SK-N-SH (cell line): ENCODE measurements at regions not wholly inside any gene's neighbourhood (a gene's known extent, or its start where the extent isn't known, plus 50 kb on each side); places are given as distances from the start of the nearest gene placed in this dataset.

ENCODE experiments used
- CTCF ChIA-PET: fragments of 300-600, 350-600 bp; formaldehyde crosslinking; extraction: SDS; loops from one replicate; lab custom pipeline; 2021; lab: Yijun Ruan, JAX
- POLR2A ChIA-PET: fragments of 350-600 bp; sonication (Branson Sonifier 250); formaldehyde crosslinking; extraction: SDS; loops from one replicate; lab custom pipeline; 2020; ENCODE audit warnings: antibody characterized with exemption, inconsistent platforms; lab: Yijun Ruan, JAX
- DNase-seq: peaks from one replicate; pipeline ENCODE4 v3.0.0; 2012
- H2AFZ ChIP-seq: fragments of 200-600 bp; sonication (generic); 2 replicates; pipeline ENCODE4 v1.8.1; 2016; ENCODE audit warnings: antibody characterized with exemption, mild to moderate bottlenecking, low read depth
- H3F3A ChIP-seq: fragments of 200-600 bp; sonication (generic); replicated peaks from 2 replicates; pipeline ENCODE3; 2016; ENCODE audit warnings: antibody characterized with exemption, mild to moderate bottlenecking; ENCODE audit not compliant: insufficient read depth
- H3K27ac ChIP-seq, 2 experiments: fragments of 200-500 bp in 1 of 2; fragments of 200-600 bp in 1 of 2; sonication (Bioruptor generic) in 1 of 2; sonication (generic), shearing (Covaris generic) in 1 of 2; 2 replicates each; pipeline versions ENCODE4 v1.5.1 to v1.6.1; 2014 to 2016; ENCODE audit warnings: low read depth in 2 of 2, inconsistent platforms in 1 of 2, low read length in 1 of 2, mild to moderate bottlenecking in 1 of 2, mixed read lengths in 1 of 2
- H3K27me3 ChIP-seq: fragments of 200-600 bp; sonication (generic), shearing (Covaris generic); 2 replicates; pipeline ENCODE4 v1.6.1; 2016; ENCODE audit warnings: mixed run types; ENCODE audit not compliant: insufficient read depth
- H3K36me3 ChIP-seq, 2 experiments: fragments of 200-500 bp in 1 of 2; fragments of 200-600 bp in 1 of 2; sonication (Bioruptor generic) in 1 of 2; sonication (generic) in 1 of 2; replicated peaks in 1 of 2; 2 replicates each; pipeline versions ENCODE3 to v1.5.1; 2014 to 2016; ENCODE audit warnings: low read length in 1 of 2, mild to moderate bottlenecking in 1 of 2; ENCODE audit not compliant: insufficient read depth in 2 of 2, control insufficient read depth in 1 of 2
- H3K4me1 ChIP-seq, 2 experiments: fragments of 200-500 bp in 1 of 2; fragments of 200-600 bp in 1 of 2; sonication (Bioruptor generic) in 1 of 2; sonication (generic), shearing (Covaris generic) in 1 of 2; 2 replicates each; pipeline versions ENCODE4 v1.5.1 to v1.6.1; 2014 to 2016; ENCODE audit warnings: low read depth in 1 of 2, low read length in 1 of 2, mixed run types in 1 of 2; ENCODE audit not compliant: insufficient read depth in 2 of 2, control insufficient read depth in 1 of 2
- H3K4me2 ChIP-seq: fragments of 200-600 bp; sonication (generic), shearing (Covaris generic); 2 replicates; pipeline ENCODE4 v1.6.1; 2017; ENCODE audit warnings: mixed run types
- H3K4me3 ChIP-seq, 2 experiments: fragments of 200-500 bp in 1 of 2; fragments of 200-600 bp in 1 of 2; sonication (Bioruptor generic) in 1 of 2; sonication (generic), shearing (Covaris generic) in 1 of 2; 2 replicates each; pipeline versions ENCODE4 v1.5.1 to v1.8.1; 2014 to 2016; ENCODE audit warnings: low read depth in 2 of 2, inconsistent platforms in 1 of 2, low read length in 1 of 2, mild to moderate bottlenecking in 1 of 2, mixed read lengths in 1 of 2, moderate library complexity in 1 of 2
- H3K79me2 ChIP-seq: fragments of 200-600 bp; sonication (generic); 2 replicates; pipeline ENCODE4 v1.8.1; 2017; ENCODE audit warnings: mild to moderate bottlenecking; ENCODE audit not compliant: insufficient read depth
- H3K9ac ChIP-seq: fragments of 200-600 bp; sonication (generic); 2 replicates; pipeline ENCODE4 v1.6.1; 2017; ENCODE audit warnings: mixed run types
- H3K9me2 ChIP-seq: fragments of 200-600 bp; sonication (generic); 2 replicates; pipeline ENCODE4 v1.6.1; 2017; ENCODE audit warnings: mixed run types
- H3K9me3 ChIP-seq: fragments of 200-600 bp; sonication (generic); 2 replicates; pipeline ENCODE4 v1.6.1; 2017; ENCODE audit warnings: mixed run types, mild to moderate bottlenecking, moderate library complexity
- H4K20me1 ChIP-seq: fragments of 200-600 bp; sonication (generic); 2 replicates; pipeline ENCODE4 v1.6.1; 2017; ENCODE audit warnings: mild to moderate bottlenecking, mixed run types; ENCODE audit not compliant: insufficient read depth
- FOSL2 ChIP-seq: IDR thresholded peaks from 2 replicates; pipeline ENCODE4 v1.4.0; 2012; ENCODE audit warnings: low read depth, mild to moderate bottlenecking, moderate library complexity, borderline replicate concordance
- FOXJ3 ChIP-seq: sonication (generic); formaldehyde crosslinking; IDR thresholded peaks from 2 replicates; pipeline ENCODE4 v1.5.1; 2020; ENCODE audit warnings: mild to moderate bottlenecking, missing genetic modification reagents
- FOXM1 ChIP-seq: IDR thresholded peaks from 2 replicates; pipeline ENCODE4 v1.4.0; 2012; ENCODE audit warnings: low read depth, mild to moderate bottlenecking
- GATA2 ChIP-seq: sonication (generic); formaldehyde crosslinking; IDR thresholded peaks from 2 replicates; pipeline ENCODE4 v1.5.0; 2020; ENCODE audit warnings: mild to moderate bottlenecking, missing genetic modification reagents
- MXI1 ChIP-seq: IDR thresholded peaks from 2 replicates; pipeline ENCODE4 v1.6.1; 2012; ENCODE audit warnings: mild to moderate bottlenecking, low read depth, low read length, improper control_type of control experiment
- NFIC ChIP-seq: IDR thresholded peaks from 2 replicates; pipeline ENCODE4 v1.4.0; 2012; ENCODE audit warnings: borderline replicate concordance
- NRF1 ChIP-seq: IDR thresholded peaks from 2 replicates; pipeline ENCODE4 v1.6.1; 2012; ENCODE audit warnings: low read depth, mild to moderate bottlenecking, low read length
- POLR2AphosphoS5 ChIP-seq: IDR thresholded peaks from 2 replicates; pipeline ENCODE4 v1.6.1; 2012; ENCODE audit warnings: low read depth, low read length
- RAD21 ChIP-seq: IDR thresholded peaks from 2 replicates; pipeline ENCODE4 v1.6.1; 2012; ENCODE audit warnings: mild to moderate bottlenecking, low read length
- REST ChIP-seq: IDR thresholded peaks from 2 replicates; pipeline ENCODE4 v1.6.1; 2012; ENCODE audit warnings: mild to moderate bottlenecking, low read depth, low read length, moderate library complexity
- RFX5 ChIP-seq: IDR thresholded peaks from 2 replicates; pipeline ENCODE4 v1.6.1; 2012; ENCODE audit warnings: mild to moderate bottlenecking, improper control_type of control experiment, low read length
- SMC3 ChIP-seq: IDR thresholded peaks from 2 replicates; pipeline ENCODE4 v1.6.1; 2012; ENCODE audit warnings: low read depth, low read length, improper control_type of control experiment
- TAF1 ChIP-seq: IDR thresholded peaks from 2 replicates; pipeline ENCODE4 v1.6.1; 2012; ENCODE audit warnings: low read depth, mild to moderate bottlenecking, low read length, moderate library complexity, borderline replicate concordance
- TCF12 ChIP-seq: IDR thresholded peaks from 2 replicates; pipeline ENCODE4 v1.4.0; 2012
- TEAD4 ChIP-seq: IDR thresholded peaks from 2 replicates; pipeline ENCODE4 v1.4.0; 2012; ENCODE audit warnings: mild to moderate bottlenecking, borderline replicate concordance; ENCODE audit not compliant: insufficient read depth
- YY1 ChIP-seq: IDR thresholded peaks from 2 replicates; pipeline ENCODE4 v1.4.0; 2012; ENCODE audit warnings: low read depth, mild to moderate bottlenecking
- WGBS: methylation state at CpG from one replicate; pipeline ENCODE4 v1.1.6; 2017; ENCODE audit warnings: low lambda C conversion rate; 5-methylcytosine and 5-hydroxymethylcytosine counted together
- TF ChIP-seq, protein P1 (sequence below): IDR thresholded peaks from 2 replicates; pipeline ENCODE4; 2012

DNA sequence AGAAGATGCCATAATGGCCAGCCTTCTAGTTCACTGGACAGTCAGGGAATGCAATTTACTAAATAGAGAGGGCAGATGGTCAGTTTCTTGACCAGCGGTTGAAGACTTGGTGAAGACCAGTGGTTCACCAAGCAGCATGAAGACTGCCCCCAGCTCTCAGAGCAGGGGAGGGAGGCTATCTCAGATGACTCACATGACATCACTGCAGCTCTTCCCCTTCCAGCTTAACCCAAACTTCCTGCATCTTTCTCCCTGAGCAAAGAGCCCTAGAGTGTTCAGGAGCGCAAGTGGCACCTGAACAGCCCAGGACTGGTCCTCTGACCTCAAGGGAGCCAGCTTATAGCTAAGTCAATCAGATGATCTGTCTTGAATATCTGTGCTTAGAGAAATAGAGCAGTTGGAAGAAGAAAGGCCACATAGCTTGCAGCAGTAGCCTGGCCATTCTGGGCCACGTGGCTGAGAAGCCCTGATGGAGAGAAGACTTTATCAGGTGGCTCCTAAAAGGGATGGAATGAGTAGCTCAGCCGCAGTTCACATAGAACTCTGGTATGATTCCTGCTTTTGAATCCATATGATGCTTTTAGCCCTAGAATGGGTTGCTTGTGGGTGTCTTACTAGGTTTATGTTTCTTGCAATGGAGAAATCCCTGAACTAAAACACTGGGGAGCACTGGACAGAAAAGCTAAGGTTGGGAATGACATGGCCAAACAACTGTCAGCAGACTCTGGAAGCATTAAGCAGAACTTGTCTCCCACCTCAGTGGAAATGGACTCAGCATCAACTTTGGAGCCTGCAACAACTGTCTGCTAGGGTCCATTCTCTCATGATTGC, 392.1 kb upstream of the CCL2 start:
- Histone ChIP-seq H3K79me2 (no peaks in the 10 kb centered on the region), H3F3A (no peaks in the 10 kb centered on the region), H3K9me3 (no peaks in the 10 kb centered on the region), H3K27me3 (no peaks in the 10 kb centered on the region), H3K9ac (no peak overlapping the region), H3K36me3 (no peaks in the 10 kb centered on the region), H3K9me2 (no peaks in the 10 kb centered on the region), H3K27ac (peak overlapping the region in 1 of 2 experiments; percentile 98; a peak in 1 of 4 replicates), H3K4me1 (peaks cover 0 to 24% of the 10 kb centered on the region in 2 experiments; a peak in 2 of 4 replicates), H4K20me1 (no peaks in the 10 kb centered on the region), H3K4me2 (no peak overlapping the region), H2AFZ (no peak overlapping the region), H3K4me3 (no peak overlapping the region)
- WGBS: 15% methylated on average over 3 of the region's 4 CpGs
- POLR2A ChIA-PET: no interaction called here
- TF ChIP-seq TCF12 (no peak), SMC3 (no peak), FOXJ3 (CRISPR knock-in tag) (no peak), RFX5 (no peak), FOSL2 (no peak), RAD21 (no peak), MXI1 (no peak), NRF1 (no peak), GATA2 (CRISPR knock-in tag) (no peak), TEAD4 (no peak), TAF1 (no peak), NFIC (no peak), FOXM1 (no peak), REST (no peak), POLR2AphosphoS5 (no peak), YY1 (no peak)
- TF ChIP-seq, protein P1, sequence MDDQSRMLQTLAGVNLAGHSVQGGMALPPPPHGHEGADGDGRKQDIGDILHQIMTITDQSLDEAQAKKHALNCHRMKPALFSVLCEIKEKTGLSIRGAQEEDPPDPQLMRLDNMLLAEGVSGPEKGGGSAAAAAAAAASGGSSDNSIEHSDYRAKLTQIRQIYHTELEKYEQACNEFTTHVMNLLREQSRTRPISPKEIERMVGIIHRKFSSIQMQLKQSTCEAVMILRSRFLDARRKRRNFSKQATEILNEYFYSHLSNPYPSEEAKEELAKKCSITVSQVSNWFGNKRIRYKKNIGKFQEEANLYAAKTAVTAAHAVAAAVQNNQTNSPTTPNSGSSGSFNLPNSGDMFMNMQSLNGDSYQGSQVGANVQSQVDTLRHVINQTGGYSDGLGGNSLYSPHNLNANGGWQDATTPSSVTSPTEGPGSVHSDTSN: no peak
- DNase-seq: no peak
- CTCF ChIA-PET: interaction anchor here (0.8 to 1.3 kb wide), 3 partner anchors 83 to 87 kb away, joined by 3 to 4 read pairs (median 4); no protein-coding TSS in a partner anchor
